Loucy (cell line): ENCODE measurements at regions not wholly inside any gene's neighbourhood (a gene's known extent, or its start where the extent isn't known, plus 50 kb on each side); places are given as distances from the start of the nearest gene placed in this dataset.

Experiments used
- H2AFZ ChIP-seq: fragments of 200-600 bp; sonication (generic); 2 replicates; pipeline ENCODE4 v1.6.0; 2016; ENCODE audit warnings: antibody characterized with exemption, mild to moderate bottlenecking, low read length, moderate library complexity
- H3F3A ChIP-seq: fragments of 200-600 bp; 2 replicates; pipeline ENCODE4 v1.6.0; 2016; ENCODE audit warnings: antibody characterized with exemption, low read depth, mild to moderate bottlenecking
- H3K27me3 ChIP-seq: fragments of 200-600 bp; sonication (generic); 2 replicates; pipeline ENCODE4 v1.6.1; 2014; ENCODE audit warnings: low read length, mild to moderate bottlenecking; ENCODE audit not compliant: insufficient read depth, poor library complexity, severe bottlenecking
- H3K36me3 ChIP-seq: fragments of 200-600 bp; sonication (generic); 2 replicates; pipeline ENCODE4 v1.6.1; 2016; ENCODE audit warnings: low read length; ENCODE audit not compliant: insufficient read depth
- H3K4me1 ChIP-seq: fragments of 200-600 bp; sonication (generic); 2 replicates; pipeline ENCODE4 v1.5.1; 2014; ENCODE audit warnings: low read length, mild to moderate bottlenecking; ENCODE audit not compliant: insufficient read depth, poor library complexity, severe bottlenecking
- H3K4me2 ChIP-seq: fragments of 200-600 bp; sonication (generic); 2 replicates; pipeline ENCODE4 v1.6.0; 2014; ENCODE audit warnings: antibody characterized with exemption, low read length, low read depth, mild to moderate bottlenecking; ENCODE audit not compliant: poor library complexity, severe bottlenecking
- H3K4me3 ChIP-seq: fragments of 200-600 bp; sonication (generic); 2 replicates; pipeline ENCODE4 v1.5.1; 2014; ENCODE audit warnings: low read length, mild to moderate bottlenecking, mixed read lengths; ENCODE audit not compliant: poor library complexity, severe bottlenecking
- H3K79me2 ChIP-seq: fragments of 200-600 bp; sonication (generic); 2 replicates; pipeline ENCODE4 v1.6.1; 2014; ENCODE audit warnings: low read length; ENCODE audit not compliant: insufficient read depth
- H3K9ac ChIP-seq: fragments of 200-600 bp; sonication (generic); 2 replicates; pipeline ENCODE4 v1.6.0; 2014; ENCODE audit warnings: mild to moderate bottlenecking, low read depth, low read length, moderate library complexity; ENCODE audit not compliant: poor library complexity, severe bottlenecking
- H3K9me2 ChIP-seq: fragments of 200-600 bp; sonication (generic); replicated peaks from 2 replicates; pipeline ENCODE4 v1.6.1; 2016; ENCODE audit warnings: low read depth, low read length, mixed read lengths
- H3K9me3 ChIP-seq: fragments of 200-600 bp; sonication (generic); 2 replicates; pipeline ENCODE4 v1.6.1; 2014; ENCODE audit warnings: mild to moderate bottlenecking, antibody characterized with exemption, low read length, low read depth; ENCODE audit not compliant: insufficient read depth
- H4K20me1 ChIP-seq: fragments of 200-600 bp; sonication (generic); 2 replicates; pipeline ENCODE4 v1.6.0; 2014; ENCODE audit warnings: antibody characterized with exemption, low read length, mild to moderate bottlenecking; ENCODE audit not compliant: insufficient read depth, poor library complexity, severe bottlenecking
- CTCF ChIP-seq: fragments of 200-600 bp; sonication (generic); conservative IDR thresholded peaks from 2 replicates; pipeline ENCODE4 v1.5.1; 2014; ENCODE audit warnings: mild to moderate bottlenecking, antibody characterized with exemption, low read length
- EZH2phosphoT487 ChIP-seq: fragments of 200-600 bp; IDR thresholded peaks from 2 replicates; pipeline ENCODE4 v1.6.1; 2018; ENCODE audit warnings: antibody characterized with exemption, mild to moderate bottlenecking, moderate library complexity, borderline replicate concordance

DNA sequence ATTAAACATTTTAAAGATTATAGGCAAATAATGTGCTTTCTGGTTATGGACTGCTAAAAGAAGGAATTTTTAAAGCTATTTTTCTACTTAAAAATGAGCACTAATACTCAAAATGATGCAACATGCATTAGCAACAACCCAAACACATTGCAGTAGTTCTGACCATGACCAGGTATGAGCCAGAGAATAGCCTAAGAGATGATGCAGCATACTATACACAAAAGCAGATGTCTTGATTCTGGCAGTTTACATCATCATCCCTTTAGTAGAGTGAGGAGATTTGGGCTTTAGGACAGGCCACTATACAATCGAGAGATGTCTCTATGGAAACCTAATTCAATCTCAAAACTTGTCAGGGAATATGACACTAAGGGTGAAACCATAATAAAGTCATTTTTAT lies 307.1 kb downstream of the PRR16 start:
- Histone ChIP-seq H3K4me3 (no peak overlapping the region), H3K4me2 (no peak overlapping the region), H3F3A (no peaks in the 10 kb centered on the region), H3K9ac (no peak overlapping the region), H3K79me2 (no peaks in the 10 kb centered on the region), H2AFZ (no peak overlapping the region), H3K27me3 (no peaks in the 10 kb centered on the region), H4K20me1 (no peaks in the 10 kb centered on the region), H3K9me3 (no peaks in the 10 kb centered on the region), H3K36me3 (no peaks in the 10 kb centered on the region), H3K4me1 (no peaks in the 10 kb centered on the region), H3K9me2 (no peaks in the 10 kb centered on the region)
- TF ChIP-seq EZH2phosphoT487 (no peak), CTCF (no peak)

GRCh38 chr5:120778491-120779484 lies 314.7 kb downstream of the PRR16 start:
- Histone ChIP-seq H3K4me3 (no peak overlapping the region), H4K20me1 (no peaks in the 10 kb centered on the region), H3K36me3 (no peaks in the 10 kb centered on the region), H3K9ac (no peak overlapping the region), H3K9me3 (no peaks in the 10 kb centered on the region), H3K27me3 (no peaks in the 10 kb centered on the region), H3K4me2 (no peak overlapping the region), H2AFZ (no peak overlapping the region), H3K79me2 (no peaks in the 10 kb centered on the region), H3F3A (no peaks in the 10 kb centered on the region), H3K4me1 (no peaks in the 10 kb centered on the region), H3K9me2 (no peaks in the 10 kb centered on the region)
- TF ChIP-seq CTCF = no peak
- no peak for TF ChIP-seq EZH2phosphoT487

GRCh38 chr5:120779674-120780073 lies 315.6 kb downstream of the PRR16 start:
- no peak overlapping the region for H3K4me2 ChIP-seq

More at GRCh38 chr5:120779674-120780073, 315.6 kb downstream of the PRR16 start:
- no peaks in the 10 kb centered on the region for H3K4me1 ChIP-seq
- H2AFZ ChIP-seq = no peak overlapping the region
- H3K79me2 ChIP-seq = no peaks in the 10 kb centered on the region
- no peaks in the 10 kb centered on the region for H3K27me3 ChIP-seq
- H4K20me1 ChIP-seq = no peaks in the 10 kb centered on the region
- no peaks in the 10 kb centered on the region for H3K36me3 ChIP-seq
- H3K9ac ChIP-seq = no peak overlapping the region
- H3K9me2 ChIP-seq = no peaks in the 10 kb centered on the region
- H3F3A ChIP-seq = no peaks in the 10 kb centered on the region
- TF ChIP-seq EZH2phosphoT487 = no peak
- no peak for TF ChIP-seq CTCF
- H3K9me3 ChIP-seq = no peaks in the 10 kb centered on the region
- H3K4me3 ChIP-seq = no peak overlapping the region
